ENCODE measurements at regions not wholly inside any gene's neighbourhood (a gene's known extent, or its start where the extent isn't known, plus 50 kb on each side); places are given as distances from the start of the nearest gene placed in this dataset.

DNA sequence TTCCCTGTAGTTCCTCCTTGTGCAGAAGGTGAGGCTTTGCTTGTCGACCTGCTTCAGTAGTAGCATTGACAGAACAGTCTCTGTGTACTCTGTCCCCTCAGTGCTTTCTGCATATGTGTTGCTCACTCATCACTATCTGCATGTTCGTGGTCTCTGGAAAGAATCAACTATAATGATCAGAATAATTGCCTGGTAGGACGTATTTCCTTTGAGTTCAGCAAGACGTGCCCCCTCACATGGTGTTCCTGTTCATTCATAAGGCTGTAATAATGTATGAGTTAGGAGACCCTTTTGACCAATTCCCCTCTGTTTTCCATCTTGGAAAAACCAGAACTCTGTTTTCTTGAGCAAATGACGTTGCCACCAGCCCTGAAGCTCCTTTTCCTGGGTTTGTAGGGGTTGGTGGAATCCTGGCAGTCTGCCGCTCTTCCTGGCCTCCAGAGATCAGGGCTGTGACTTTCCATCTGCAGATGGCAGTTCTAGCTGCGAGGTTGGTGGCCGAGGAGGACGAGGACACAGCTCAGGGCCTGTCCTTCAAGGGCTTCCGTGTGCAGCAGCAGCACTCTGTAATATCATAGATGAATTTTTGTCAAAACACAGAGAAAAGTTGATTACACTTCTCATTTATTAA, 61.9 kb downstream of the EXOSC2 start:
- Mint-ChIP-seq H3K27ac (ENCODE audit: unreplicated experiment) (peak overlapping the region; percentile 52), H3K4me1 (ENCODE audit: low read depth) (peaks cover 35% of the 10 kb centered on the region), H3K27me3 (ENCODE audit: low read depth) (no peaks in the 10 kb centered on the region), H3K36me3 (ENCODE audit: low read depth) (no peaks in the 10 kb centered on the region), H3K9me3 (ENCODE audit: low read depth) (no peaks in the 10 kb centered on the region), H3K4me3 (ENCODE audit: unreplicated experiment) (no peak overlapping the region)
- DNase-seq (ENCODE audit: low spot score), result no peak
- TF ChIP-seq, protein P1, sequence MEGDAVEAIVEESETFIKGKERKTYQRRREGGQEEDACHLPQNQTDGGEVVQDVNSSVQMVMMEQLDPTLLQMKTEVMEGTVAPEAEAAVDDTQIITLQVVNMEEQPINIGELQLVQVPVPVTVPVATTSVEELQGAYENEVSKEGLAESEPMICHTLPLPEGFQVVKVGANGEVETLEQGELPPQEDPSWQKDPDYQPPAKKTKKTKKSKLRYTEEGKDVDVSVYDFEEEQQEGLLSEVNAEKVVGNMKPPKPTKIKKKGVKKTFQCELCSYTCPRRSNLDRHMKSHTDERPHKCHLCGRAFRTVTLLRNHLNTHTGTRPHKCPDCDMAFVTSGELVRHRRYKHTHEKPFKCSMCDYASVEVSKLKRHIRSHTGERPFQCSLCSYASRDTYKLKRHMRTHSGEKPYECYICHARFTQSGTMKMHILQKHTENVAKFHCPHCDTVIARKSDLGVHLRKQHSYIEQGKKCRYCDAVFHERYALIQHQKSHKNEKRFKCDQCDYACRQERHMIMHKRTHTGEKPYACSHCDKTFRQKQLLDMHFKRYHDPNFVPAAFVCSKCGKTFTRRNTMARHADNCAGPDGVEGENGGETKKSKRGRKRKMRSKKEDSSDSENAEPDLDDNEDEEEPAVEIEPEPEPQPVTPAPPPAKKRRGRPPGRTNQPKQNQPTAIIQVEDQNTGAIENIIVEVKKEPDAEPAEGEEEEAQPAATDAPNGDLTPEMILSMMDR (IDR thresholded peaks at IDR 0.05), result no peak

DNA sequence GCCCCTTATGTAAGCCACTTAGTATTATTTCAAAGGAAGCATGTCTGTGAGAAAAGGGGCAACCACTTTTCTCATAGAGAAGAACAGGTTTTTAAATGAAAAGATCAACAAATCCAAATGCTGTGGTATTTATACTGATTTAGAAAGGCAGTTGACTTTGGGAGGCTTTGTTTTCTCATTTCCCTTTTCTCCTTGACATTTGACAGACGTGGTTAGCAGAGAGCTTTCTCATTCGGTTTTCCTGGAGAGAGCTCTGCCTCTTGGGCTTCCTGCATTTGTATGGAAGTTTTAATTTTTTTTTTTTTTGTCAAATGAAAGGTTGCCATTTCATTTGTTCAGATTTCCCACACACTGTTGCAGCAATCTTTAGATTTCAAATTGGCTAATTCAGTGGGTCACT, 62.5 kb downstream of the EXOSC2 start:
- H3K36me3 Mint-ChIP-seq (ENCODE audit: low read depth), result no peaks in the 10 kb centered on the region
- peaks cover 35% of the 10 kb centered on the region for H3K4me1 Mint-ChIP-seq (ENCODE audit: low read depth)
- TF ChIP-seq, protein P1 (IDR thresholded peaks at IDR 0.05), result no peak
- H3K27me3 Mint-ChIP-seq (ENCODE audit: low read depth), result no peaks in the 10 kb centered on the region
- DNase-seq (ENCODE audit: low spot score), result no peak
- peak overlapping the region; percentile 46 for H3K27ac Mint-ChIP-seq (ENCODE audit: unreplicated experiment)
- no peak overlapping the region for H3K4me3 Mint-ChIP-seq (ENCODE audit: unreplicated experiment)
- H3K9me3 Mint-ChIP-seq (ENCODE audit: low read depth), result no peaks in the 10 kb centered on the region

DNA sequence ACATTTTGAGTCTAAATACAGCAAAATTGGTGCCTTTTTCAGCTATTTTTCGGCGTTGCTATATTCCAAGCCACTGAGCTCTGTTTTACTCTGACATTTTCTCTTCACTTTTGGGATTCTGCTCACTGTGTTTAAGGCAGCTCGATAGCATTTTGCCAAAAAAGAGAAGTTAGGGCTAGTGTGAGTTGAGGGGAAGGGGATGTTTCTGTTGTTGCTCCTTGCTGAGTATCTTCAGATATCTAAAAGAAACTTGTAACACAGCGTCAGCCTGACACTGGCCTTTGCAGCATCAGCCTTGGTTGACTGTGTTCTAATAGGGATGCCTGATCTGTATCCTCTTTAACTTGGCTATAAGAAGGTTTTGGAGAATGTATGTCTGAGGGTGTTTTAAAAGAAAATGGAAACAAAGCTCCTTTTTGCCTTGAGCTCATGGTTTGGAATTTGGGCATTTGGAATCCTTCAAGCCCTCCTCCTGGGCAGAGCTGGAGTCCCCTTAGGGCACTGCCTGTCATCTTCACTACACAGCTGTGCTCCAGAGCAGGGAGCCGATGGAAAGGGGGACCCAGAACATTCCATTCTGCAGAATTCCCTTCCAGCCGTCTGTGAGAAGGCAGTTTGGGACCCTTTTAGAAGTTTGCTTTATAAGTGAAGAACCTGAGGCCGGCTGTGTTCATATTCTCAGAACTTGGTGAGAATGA, 63.0 kb downstream of the EXOSC2 start:
- H3K9me3 Mint-ChIP-seq (ENCODE audit: low read depth), result no peaks in the 10 kb centered on the region
- TF ChIP-seq, protein P1 (IDR thresholded peaks at IDR 0.05), result no peak
- no peaks in the 10 kb centered on the region for H3K27me3 Mint-ChIP-seq (ENCODE audit: low read depth)
- peaks cover 35% of the 10 kb centered on the region for H3K4me1 Mint-ChIP-seq (ENCODE audit: low read depth)
- H3K36me3 Mint-ChIP-seq (ENCODE audit: low read depth), result no peaks in the 10 kb centered on the region
- no peak for DNase-seq (ENCODE audit: low spot score)
- H3K4me3 Mint-ChIP-seq (ENCODE audit: unreplicated experiment), result no peak overlapping the region
- peak overlapping the region; percentile 46 for H3K27ac Mint-ChIP-seq (ENCODE audit: unreplicated experiment)

DNA sequence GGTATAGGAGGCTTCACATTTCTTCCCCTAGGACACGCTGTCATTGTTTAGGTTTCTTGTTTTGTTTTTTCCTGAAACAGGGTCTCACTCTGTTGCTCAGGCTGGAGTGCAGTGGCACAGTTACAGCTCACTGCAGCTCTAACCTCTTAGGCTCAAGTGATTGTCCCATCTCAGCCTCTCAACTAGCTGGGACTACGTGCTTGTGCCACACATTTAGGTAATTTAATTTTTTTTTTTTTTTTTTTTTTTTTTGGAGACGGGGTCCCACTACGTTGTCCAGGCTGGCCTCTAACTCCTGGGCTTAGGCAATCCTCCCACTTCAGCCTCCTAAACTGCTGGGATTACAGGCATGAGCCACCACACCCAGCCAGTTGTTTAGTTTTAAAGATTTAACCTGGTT, 66.2 kb downstream of the EXOSC2 start:
- H3K4me3 Mint-ChIP-seq (ENCODE audit: unreplicated experiment), result no peak overlapping the region
- H3K27ac Mint-ChIP-seq (ENCODE audit: unreplicated experiment), result no peak overlapping the region
- peaks cover 45% of the 10 kb centered on the region for H3K4me1 Mint-ChIP-seq (ENCODE audit: low read depth)
- no peaks in the 10 kb centered on the region for H3K36me3 Mint-ChIP-seq (ENCODE audit: low read depth)
- H3K9me3 Mint-ChIP-seq (ENCODE audit: low read depth), result no peaks in the 10 kb centered on the region
- DNase-seq (ENCODE audit: low spot score), result no peak
- TF ChIP-seq, protein P1 (IDR thresholded peaks at IDR 0.05), result no peak
- no peaks in the 10 kb centered on the region for H3K27me3 Mint-ChIP-seq (ENCODE audit: low read depth)

DNA sequence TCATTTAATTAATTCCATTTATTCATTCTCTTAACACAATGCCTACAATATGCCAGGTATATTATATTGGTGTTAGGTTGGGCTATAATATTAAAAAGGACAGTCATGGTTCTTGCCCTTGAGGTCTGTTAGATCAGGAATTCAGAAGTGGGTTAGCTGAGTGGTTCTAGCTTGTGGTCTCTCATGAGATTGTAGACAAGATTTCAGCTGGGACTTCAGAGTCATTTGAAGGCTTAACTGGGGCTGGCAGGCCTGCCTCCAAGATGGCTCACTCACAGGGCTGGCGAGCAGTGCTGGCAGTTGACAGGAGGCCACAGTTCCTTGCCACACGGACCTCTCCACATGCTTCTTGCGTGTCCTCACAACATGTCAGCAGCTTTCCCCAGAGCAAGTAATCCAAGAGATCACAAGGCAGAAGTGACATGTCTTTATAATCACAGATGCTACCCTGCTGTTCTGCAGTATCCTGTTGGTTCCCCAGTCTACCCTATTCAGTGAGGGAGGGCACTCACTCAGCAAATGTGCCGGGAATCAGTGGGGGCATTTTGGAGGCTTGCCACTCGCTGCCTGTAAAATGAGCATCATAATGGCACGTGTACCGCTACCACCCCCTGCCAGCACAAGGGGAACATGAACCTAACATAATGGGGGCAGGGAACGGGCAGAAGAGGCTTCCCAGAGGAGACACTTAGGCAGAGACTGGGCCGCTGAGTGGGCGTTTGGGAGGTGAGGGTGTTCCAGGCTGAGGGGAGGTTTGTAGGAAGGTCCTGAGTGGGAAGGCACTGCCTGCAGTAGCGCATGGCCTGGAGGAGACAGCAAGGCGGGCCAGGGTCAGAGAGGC, 70.0 kb downstream of the EXOSC2 start:
- H3K4me3 Mint-ChIP-seq (ENCODE audit: unreplicated experiment), result no peak overlapping the region
- H3K36me3 Mint-ChIP-seq (ENCODE audit: low read depth), result no peaks in the 10 kb centered on the region
- no peaks in the 10 kb centered on the region for H3K9me3 Mint-ChIP-seq (ENCODE audit: low read depth)
- H3K27me3 Mint-ChIP-seq (ENCODE audit: low read depth), result no peaks in the 10 kb centered on the region
- H3K27ac Mint-ChIP-seq (ENCODE audit: unreplicated experiment), result no peak overlapping the region
- TF ChIP-seq, protein P1 (IDR thresholded peaks at IDR 0.05), result no peak
- DNase-seq (ENCODE audit: low spot score), result no peak
- H3K4me1 Mint-ChIP-seq (ENCODE audit: low read depth), result peaks cover 52% of the 10 kb centered on the region

Measured in chondrocyte (in vitro differentiated cells).